Upper lobe of left lung (tissue), 4 donors: ENCODE measurements at regions not wholly inside any gene's neighbourhood (a gene's known extent, or its start where the extent isn't known, plus 50 kb on each side); places are given as distances from the start of the nearest gene placed in this dataset.

ENCODE experiments used
- EP300 ChIP-seq, 4 donors: sonication (generic); formaldehyde crosslinking; IDR thresholded peaks; one replicate each; pipeline ENCODE4 v1.5.1; 2017; ENCODE audit warnings: antibody characterized with exemption in 4 of 4, control low read depth in 2 of 4
- POLR2AphosphoS5 ChIP-seq, 2 donors: sonication (generic); formaldehyde crosslinking; IDR thresholded peaks; one replicate each; pipeline ENCODE4 v1.5.1; 2017; ENCODE audit warnings: antibody characterized with exemption in 2 of 2
- TF ChIP-seq, protein P1 (sequence below), 6 experiments: fragments of 450-650 bp in 4 of 6; fragments of 200-600 bp in 2 of 6; sonication (generic) in 2 of 6; IDR thresholded peaks; one replicate each; pipeline ENCODE4 v1.5.1; 2016 to 2019; ENCODE audit warnings: antibody characterized with exemption in 6 of 6

GRCh38 chr4:96016634-96017299 lies 176.9 kb downstream of the PDHA2 start:
- no peak for TF ChIP-seq EP300 (IDR thresholded peaks at IDR 0.05)
- TF ChIP-seq POLR2AphosphoS5 (IDR thresholded peaks at IDR 0.05): no peak
- TF ChIP-seq, protein P1, sequence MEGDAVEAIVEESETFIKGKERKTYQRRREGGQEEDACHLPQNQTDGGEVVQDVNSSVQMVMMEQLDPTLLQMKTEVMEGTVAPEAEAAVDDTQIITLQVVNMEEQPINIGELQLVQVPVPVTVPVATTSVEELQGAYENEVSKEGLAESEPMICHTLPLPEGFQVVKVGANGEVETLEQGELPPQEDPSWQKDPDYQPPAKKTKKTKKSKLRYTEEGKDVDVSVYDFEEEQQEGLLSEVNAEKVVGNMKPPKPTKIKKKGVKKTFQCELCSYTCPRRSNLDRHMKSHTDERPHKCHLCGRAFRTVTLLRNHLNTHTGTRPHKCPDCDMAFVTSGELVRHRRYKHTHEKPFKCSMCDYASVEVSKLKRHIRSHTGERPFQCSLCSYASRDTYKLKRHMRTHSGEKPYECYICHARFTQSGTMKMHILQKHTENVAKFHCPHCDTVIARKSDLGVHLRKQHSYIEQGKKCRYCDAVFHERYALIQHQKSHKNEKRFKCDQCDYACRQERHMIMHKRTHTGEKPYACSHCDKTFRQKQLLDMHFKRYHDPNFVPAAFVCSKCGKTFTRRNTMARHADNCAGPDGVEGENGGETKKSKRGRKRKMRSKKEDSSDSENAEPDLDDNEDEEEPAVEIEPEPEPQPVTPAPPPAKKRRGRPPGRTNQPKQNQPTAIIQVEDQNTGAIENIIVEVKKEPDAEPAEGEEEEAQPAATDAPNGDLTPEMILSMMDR (IDR thresholded peaks at IDR 0.05): no peak
